ENCODE measurements at regions not wholly inside any gene's neighbourhood (a gene's known extent, or its start where the extent isn't known, plus 50 kb on each side); places are given as distances from the start of the nearest gene placed in this dataset.

- DNase-seq (ENCODE audit: low spot score) = no peak
- in situ Hi-C loops (cut with MboI; ENCODE audit: low sequenced_read_pairs, unreplicated experiment) = no loop called here
- TF ChIP-seq, protein P1, sequence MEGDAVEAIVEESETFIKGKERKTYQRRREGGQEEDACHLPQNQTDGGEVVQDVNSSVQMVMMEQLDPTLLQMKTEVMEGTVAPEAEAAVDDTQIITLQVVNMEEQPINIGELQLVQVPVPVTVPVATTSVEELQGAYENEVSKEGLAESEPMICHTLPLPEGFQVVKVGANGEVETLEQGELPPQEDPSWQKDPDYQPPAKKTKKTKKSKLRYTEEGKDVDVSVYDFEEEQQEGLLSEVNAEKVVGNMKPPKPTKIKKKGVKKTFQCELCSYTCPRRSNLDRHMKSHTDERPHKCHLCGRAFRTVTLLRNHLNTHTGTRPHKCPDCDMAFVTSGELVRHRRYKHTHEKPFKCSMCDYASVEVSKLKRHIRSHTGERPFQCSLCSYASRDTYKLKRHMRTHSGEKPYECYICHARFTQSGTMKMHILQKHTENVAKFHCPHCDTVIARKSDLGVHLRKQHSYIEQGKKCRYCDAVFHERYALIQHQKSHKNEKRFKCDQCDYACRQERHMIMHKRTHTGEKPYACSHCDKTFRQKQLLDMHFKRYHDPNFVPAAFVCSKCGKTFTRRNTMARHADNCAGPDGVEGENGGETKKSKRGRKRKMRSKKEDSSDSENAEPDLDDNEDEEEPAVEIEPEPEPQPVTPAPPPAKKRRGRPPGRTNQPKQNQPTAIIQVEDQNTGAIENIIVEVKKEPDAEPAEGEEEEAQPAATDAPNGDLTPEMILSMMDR (IDR thresholded peaks at IDR 0.05; ENCODE audit: borderline replicate concordance, control extremely low read depth, extremely low read depth, insufficient read depth, missing control alignments) = no peak
Observed at GRCh38 chr1:104476126-104476525, 726.4 kb downstream of the AMY1C start.

DNA sequence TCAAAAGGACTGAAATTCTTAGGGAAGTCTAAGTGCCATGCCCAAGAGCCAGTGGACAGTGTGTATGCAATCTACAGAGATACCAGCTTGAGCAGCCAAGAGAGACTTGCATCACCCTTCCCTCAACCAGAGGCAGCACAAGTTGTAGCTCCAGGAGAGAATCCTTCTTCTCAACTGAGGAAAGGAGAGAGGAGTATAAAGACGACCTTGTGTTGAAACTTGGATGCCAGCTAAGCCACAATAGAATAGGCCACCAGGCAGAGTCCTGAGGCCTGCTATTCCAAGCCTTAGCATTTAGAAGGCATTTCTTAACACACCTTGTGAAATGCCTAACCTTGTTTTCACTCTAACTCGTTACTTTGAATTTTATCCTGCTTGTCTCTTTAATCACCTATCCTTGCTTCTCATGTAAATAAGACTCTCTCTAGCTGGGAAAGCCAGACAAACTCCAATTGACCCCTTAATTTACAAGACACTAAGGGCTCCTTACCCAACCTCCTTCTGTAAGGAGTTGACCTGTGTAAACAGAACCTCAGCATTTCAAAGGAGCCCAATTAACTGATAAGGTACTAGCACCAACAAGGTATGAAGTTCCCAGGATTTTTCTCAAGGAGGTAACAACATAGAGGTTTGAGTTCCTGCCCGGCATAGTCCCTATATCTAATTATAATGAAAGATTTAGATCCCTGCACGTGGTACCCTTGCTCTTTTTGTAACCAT is 738.8 kb downstream of the AMY1C start:
- TF ChIP-seq, protein P1 (IDR thresholded peaks at IDR 0.05; ENCODE audit: borderline replicate concordance, control extremely low read depth, extremely low read depth, insufficient read depth, missing control alignments) = no peak
- no peak for DNase-seq (ENCODE audit: low spot score)
- in situ Hi-C loops (cut with MboI; ENCODE audit: low sequenced_read_pairs, unreplicated experiment) = no loop called here

DNA sequence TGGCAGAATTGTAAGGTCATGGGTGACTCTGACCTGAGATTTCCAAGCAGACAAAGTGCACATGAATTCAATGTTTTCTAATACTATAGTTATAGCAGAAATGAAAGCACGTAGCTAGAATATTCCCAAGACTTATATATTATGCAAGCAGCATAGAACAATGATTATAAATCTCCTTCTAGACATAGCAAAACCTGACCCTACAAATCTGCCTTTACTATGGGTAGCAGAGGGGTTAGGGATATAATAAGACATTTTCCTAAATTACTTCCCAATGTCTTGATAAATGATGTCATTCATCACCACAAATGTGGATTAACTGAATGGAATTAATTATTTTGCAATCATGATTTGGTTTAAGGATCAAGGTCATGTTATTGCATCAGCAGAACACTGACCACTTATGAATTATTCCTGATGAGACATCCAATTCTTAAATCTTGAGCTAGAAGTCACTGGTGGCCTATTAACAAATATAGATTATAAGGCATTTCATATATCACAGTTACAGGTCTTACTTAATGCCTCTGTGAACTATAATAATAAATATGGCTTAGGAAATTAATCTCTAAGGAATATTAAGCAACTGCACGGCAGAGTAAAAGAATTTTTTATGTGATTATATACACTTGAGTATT is 776.6 kb downstream of the AMY1C start:
- DNase-seq (ENCODE audit: low spot score) = no peak
- TF ChIP-seq, protein P1 (IDR thresholded peaks at IDR 0.05; ENCODE audit: borderline replicate concordance, control extremely low read depth, extremely low read depth, insufficient read depth, missing control alignments) = no peak
- in situ Hi-C loops (cut with MboI; ENCODE audit: low sequenced_read_pairs, unreplicated experiment) = no loop called here

DNA sequence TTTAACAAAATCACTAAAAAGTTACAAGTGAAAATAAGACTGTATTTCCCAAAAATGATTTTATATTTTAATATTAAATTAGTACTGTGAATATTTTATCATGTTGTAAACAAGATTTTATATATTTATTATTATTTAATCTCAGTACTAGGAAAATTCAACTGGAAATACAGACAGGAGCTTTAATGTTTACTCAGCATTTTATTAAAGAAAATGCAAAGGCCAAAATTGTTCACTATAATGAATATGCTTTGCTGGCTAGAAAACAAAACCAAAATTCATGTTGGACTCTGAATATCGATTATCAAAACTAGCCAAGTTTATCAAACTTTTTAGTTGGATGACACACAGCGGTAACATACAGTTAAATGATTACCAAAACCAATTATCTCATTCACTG is 782.3 kb downstream of the AMY1C start:
- TF ChIP-seq, protein P1 (IDR thresholded peaks at IDR 0.05; ENCODE audit: borderline replicate concordance, control extremely low read depth, extremely low read depth, insufficient read depth, missing control alignments) = no peak
- DNase-seq (ENCODE audit: low spot score) = no peak
- in situ Hi-C loops (cut with MboI; ENCODE audit: low sequenced_read_pairs, unreplicated experiment) = no loop called here

- TF ChIP-seq, protein P1 (IDR thresholded peaks at IDR 0.05; ENCODE audit: borderline replicate concordance, control extremely low read depth, extremely low read depth, insufficient read depth, missing control alignments) = no peak
- no peak for DNase-seq (ENCODE audit: low spot score)
- in situ Hi-C loops (cut with MboI; ENCODE audit: low sequenced_read_pairs, unreplicated experiment) = no loop called here
Observed at GRCh38 chr1:104574620-104575019, 824.9 kb downstream of the AMY1C start.

DNA sequence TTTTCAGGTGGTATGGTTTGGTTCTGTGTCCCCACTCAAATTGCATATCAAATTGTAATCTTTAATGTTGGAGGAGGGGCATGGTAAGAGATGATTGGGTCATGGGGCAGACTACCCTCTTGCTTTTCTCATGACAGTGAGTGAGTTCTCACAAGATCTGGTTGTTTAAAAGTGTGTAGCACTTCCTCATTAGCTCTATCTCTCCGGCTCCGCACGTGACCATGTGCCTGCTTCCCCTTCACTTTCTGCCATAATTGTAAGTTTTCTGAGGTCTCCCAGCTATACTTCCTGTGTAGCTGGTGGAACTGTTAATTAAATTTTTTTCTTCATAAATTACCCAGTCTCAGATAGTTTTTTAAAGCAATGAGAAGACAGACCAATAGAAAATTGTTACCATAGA is 843.2 kb downstream of the AMY1C start:
- no peak for DNase-seq (ENCODE audit: low spot score)
- in situ Hi-C loops (cut with MboI; ENCODE audit: low sequenced_read_pairs, unreplicated experiment) = no loop called here
- TF ChIP-seq, protein P1 (IDR thresholded peaks at IDR 0.05; ENCODE audit: borderline replicate concordance, control extremely low read depth, extremely low read depth, insufficient read depth, missing control alignments) = no peak

All from GM13976 (cell line).